ENCODE measurements at regions not wholly inside any gene's neighbourhood (a gene's known extent, or its start where the extent isn't known, plus 50 kb on each side); places are given as distances from the start of the nearest gene placed in this dataset.

- Histone ChIP-seq H3K4me3 (ENCODE audit: low read depth, low read length) (no peak overlapping the region), H3K14ac (ENCODE audit: low read length) (no peak overlapping the region), H3K79me2 (ENCODE audit: control insufficient read depth, insufficient read depth, low read length, poor library complexity) (no peaks in the 10 kb centered on the region), H3K4ac (ENCODE audit: low read depth, low read length) (no peak overlapping the region), H3K79me1 (ENCODE audit: low read length) (no peaks in the 10 kb centered on the region), H3K4me1 (ENCODE audit: control insufficient read depth in 1 of 2, insufficient read depth in 2 of 2, low read length in 2 of 2) (no peaks in the 10 kb centered on the region), H2AFZ (ENCODE audit: insufficient read depth, low read length, poor library complexity) (no peak overlapping the region), H3K18ac (ENCODE audit: low read length) (no peak overlapping the region), H3K36me3 (ENCODE audit: control insufficient read depth in 1 of 2, insufficient read depth in 2 of 2, low read length in 2 of 2) (no peaks in the 10 kb centered on the region), H2BK12ac (ENCODE audit: low read length) (no peak overlapping the region), H3K9me3 (ENCODE audit: insufficient read depth, low read depth, low read length) (no peaks in the 10 kb centered on the region), H4K91ac (ENCODE audit: low read depth, low read length) (no peak overlapping the region), H4K8ac (ENCODE audit: low read depth, low read length) (no peak overlapping the region), H3K4me2 (ENCODE audit: low read length) (no peak overlapping the region), H3K23ac (ENCODE audit: low read length) (no peak overlapping the region), H2BK5ac (ENCODE audit: low read depth, low read length, poor library complexity) (no peak overlapping the region), H2AK5ac (ENCODE audit: low read length) (no peak overlapping the region), H2BK120ac (ENCODE audit: insufficient read depth, low read length, poor library complexity) (no peak overlapping the region), H4K12ac (ENCODE audit: low read depth, low read length) (no peak overlapping the region), H3K27ac (ENCODE audit: low read depth, low read length) (no peak overlapping the region), H3K27me3 (ENCODE audit: insufficient read depth, low read length) (no peaks in the 10 kb centered on the region), H3K9ac (ENCODE audit: low read length) (no peak overlapping the region)
- WGBS (ENCODE audit: extremely low coverage, insufficient coverage, insufficient read length), result no CpG with 5 or more reads among the region's 2 CpGs
- no peak for DNase-seq
Measured at GRCh38 chr9:29875547-29875946, 2302.3 kb upstream of the C9orf72 start.

- Histone ChIP-seq H3K27me3 (ENCODE audit: insufficient read depth, low read length) (no peaks in the 10 kb centered on the region), H3K4ac (ENCODE audit: low read depth, low read length) (no peak overlapping the region), H4K91ac (ENCODE audit: low read depth, low read length) (no peak overlapping the region), H4K8ac (ENCODE audit: low read depth, low read length) (no peak overlapping the region), H3K14ac (ENCODE audit: low read length) (no peak overlapping the region), H2AK5ac (ENCODE audit: low read length) (no peak overlapping the region), H3K36me3 (ENCODE audit: control insufficient read depth in 1 of 2, insufficient read depth in 2 of 2, low read length in 2 of 2) (no peaks in the 10 kb centered on the region), H3K23ac (ENCODE audit: low read length) (no peak overlapping the region), H3K9me3 (ENCODE audit: insufficient read depth, low read depth, low read length) (no peaks in the 10 kb centered on the region), H3K4me3 (ENCODE audit: low read depth, low read length) (no peak overlapping the region), H3K79me1 (ENCODE audit: low read length) (no peaks in the 10 kb centered on the region), H3K9ac (ENCODE audit: low read length) (no peak overlapping the region), H2BK120ac (ENCODE audit: insufficient read depth, low read length, poor library complexity) (no peak overlapping the region), H2BK5ac (ENCODE audit: low read depth, low read length, poor library complexity) (no peak overlapping the region), H3K4me2 (ENCODE audit: low read length) (no peak overlapping the region), H3K4me1 (ENCODE audit: control insufficient read depth in 1 of 2, insufficient read depth in 2 of 2, low read length in 2 of 2) (no peaks in the 10 kb centered on the region), H4K12ac (ENCODE audit: low read depth, low read length) (no peak overlapping the region), H3K18ac (ENCODE audit: low read length) (no peak overlapping the region), H3K27ac (ENCODE audit: low read depth, low read length) (no peak overlapping the region), H2AFZ (ENCODE audit: insufficient read depth, low read length, poor library complexity) (no peak overlapping the region), H3K79me2 (ENCODE audit: control insufficient read depth, insufficient read depth, low read length, poor library complexity) (no peaks in the 10 kb centered on the region), H2BK12ac (ENCODE audit: low read length) (no peak overlapping the region)
- no peak for DNase-seq
- no CpG with 5 or more reads among the region's 2 CpGs for WGBS (ENCODE audit: extremely low coverage, insufficient coverage, insufficient read length)
Measured at GRCh38 chr9:29882767-29883166, 2309.5 kb upstream of the C9orf72 start.

GRCh38 chr9:29906065-29906464, 2332.8 kb upstream of the C9orf72 start:
- Histone ChIP-seq H4K91ac (ENCODE audit: low read depth, low read length) (no peak overlapping the region), H3K18ac (ENCODE audit: low read length) (no peak overlapping the region), H2BK12ac (ENCODE audit: low read length) (no peak overlapping the region)

GRCh38 chr9:29928072-29928471, 2354.8 kb upstream of the C9orf72 start:
- H3K23ac ChIP-seq (ENCODE audit: low read length), result no peak overlapping the region

More at GRCh38 chr9:29906065-29906464, 2332.8 kb upstream of the C9orf72 start:
- Histone ChIP-seq H4K8ac (ENCODE audit: low read depth, low read length) (no peak overlapping the region), H3K9me3 (ENCODE audit: insufficient read depth, low read depth, low read length) (no peaks in the 10 kb centered on the region), H3K4me1 (ENCODE audit: control insufficient read depth in 1 of 2, insufficient read depth in 2 of 2, low read length in 2 of 2) (no peaks in the 10 kb centered on the region), H3K27ac (ENCODE audit: low read depth, low read length) (no peak overlapping the region), H4K12ac (ENCODE audit: low read depth, low read length) (no peak overlapping the region), H3K14ac (ENCODE audit: low read length) (no peak overlapping the region), H2AK5ac (ENCODE audit: low read length) (no peak overlapping the region), H3K9ac (ENCODE audit: low read length) (no peak overlapping the region), H3K79me2 (ENCODE audit: control insufficient read depth, insufficient read depth, low read length, poor library complexity) (no peaks in the 10 kb centered on the region), H2AFZ (ENCODE audit: insufficient read depth, low read length, poor library complexity) (no peak overlapping the region), H3K4me2 (ENCODE audit: low read length) (no peak overlapping the region), H3K27me3 (ENCODE audit: insufficient read depth, low read length) (no peaks in the 10 kb centered on the region), H2BK120ac (ENCODE audit: insufficient read depth, low read length, poor library complexity) (no peak overlapping the region), H3K36me3 (ENCODE audit: control insufficient read depth in 1 of 2, insufficient read depth in 2 of 2, low read length in 2 of 2) (no peaks in the 10 kb centered on the region), H3K4ac (ENCODE audit: low read depth, low read length) (no peak overlapping the region), H3K79me1 (ENCODE audit: low read length) (no peaks in the 10 kb centered on the region), H3K23ac (ENCODE audit: low read length) (no peak overlapping the region), H3K4me3 (ENCODE audit: low read depth, low read length) (no peak overlapping the region), H2BK5ac (ENCODE audit: low read depth, low read length, poor library complexity) (no peak overlapping the region)
- DNase-seq, result no peak

More at GRCh38 chr9:29928072-29928471, 2354.8 kb upstream of the C9orf72 start:
- WGBS (ENCODE audit: extremely low coverage, insufficient coverage, insufficient read length), result no CpG with 5 or more reads among the region's 5 CpGs
- Histone ChIP-seq H3K79me1 (ENCODE audit: low read length) (no peaks in the 10 kb centered on the region), H2BK5ac (ENCODE audit: low read depth, low read length, poor library complexity) (no peak overlapping the region), H3K36me3 (ENCODE audit: control insufficient read depth in 1 of 2, insufficient read depth in 2 of 2, low read length in 2 of 2) (no peaks in the 10 kb centered on the region), H3K18ac (ENCODE audit: low read length) (no peak overlapping the region), H4K91ac (ENCODE audit: low read depth, low read length) (no peak overlapping the region), H3K4me2 (ENCODE audit: low read length) (no peak overlapping the region), H3K27ac (ENCODE audit: low read depth, low read length) (no peak overlapping the region), H3K9ac (ENCODE audit: low read length) (no peak overlapping the region), H3K79me2 (ENCODE audit: control insufficient read depth, insufficient read depth, low read length, poor library complexity) (no peaks in the 10 kb centered on the region), H2BK120ac (ENCODE audit: insufficient read depth, low read length, poor library complexity) (no peak overlapping the region), H2AK5ac (ENCODE audit: low read length) (no peak overlapping the region), H4K12ac (ENCODE audit: low read depth, low read length) (no peak overlapping the region), H2AFZ (ENCODE audit: insufficient read depth, low read length, poor library complexity) (no peak overlapping the region), H3K4me1 (ENCODE audit: control insufficient read depth in 1 of 2, insufficient read depth in 2 of 2, low read length in 2 of 2) (no peaks in the 10 kb centered on the region), H3K4ac (ENCODE audit: low read depth, low read length) (no peak overlapping the region), H3K27me3 (ENCODE audit: insufficient read depth, low read length) (no peaks in the 10 kb centered on the region), H2BK12ac (ENCODE audit: low read length) (no peak overlapping the region), H3K4me3 (ENCODE audit: low read depth, low read length) (no peak overlapping the region), H3K9me3 (ENCODE audit: insufficient read depth, low read depth, low read length) (no peaks in the 10 kb centered on the region), H4K8ac (ENCODE audit: low read depth, low read length) (no peak overlapping the region), H3K14ac (ENCODE audit: low read length) (no peak overlapping the region)
- DNase-seq, result no peak
